MCF 10A (cell line): ENCODE measurements at regions not wholly inside any gene's neighbourhood (a gene's known extent, or its start where the extent isn't known, plus 50 kb on each side); places are given as distances from the start of the nearest gene placed in this dataset.

Experiments used
- BruUV-seq: library from RNA; stranded (reverse); fragments of 400-500 nt; replicated peaks from 2 replicates; lab custom pipeline; 2021; lab: Mats Ljungman, UMichigan
- CTCF ChIA-PET: fragments of 300-600 bp; sonication (Branson Sonifier 250); formaldehyde crosslinking; extraction: SDS; loops from one replicate; lab custom pipeline; 2021; ENCODE audit warnings: antibody characterized with exemption, inconsistent platforms; lab: Yijun Ruan, JAX
- POLR2A ChIA-PET: fragments of 300-600, 350-650 bp; sonication (Branson Sonifier 250); formaldehyde crosslinking; extraction: SDS; loops from one replicate; lab custom pipeline; 2020; ENCODE audit warnings: antibody characterized with exemption, inconsistent platforms; lab: Yijun Ruan, JAX
- DNase-seq: peaks from one replicate; pipeline ENCODE4 v3.0.0-alpha.2; 2018; ENCODE audit not compliant: unreplicated experiment
- H3K27ac Mint-ChIP-seq: one replicate; pipeline ENCODE4 v1.8.0; 2022; ENCODE audit warnings: mild to moderate bottlenecking, low read depth, mixed read lengths; ENCODE audit not compliant: unreplicated experiment
- H3K27me3 Mint-ChIP-seq: one replicate; pipeline ENCODE4 v1.8.0; 2022; ENCODE audit warnings: mixed read lengths; ENCODE audit not compliant: insufficient read depth, unreplicated experiment
- H3K36me3 Mint-ChIP-seq: one replicate; pipeline ENCODE4 v1.8.0; 2022; ENCODE audit warnings: mild to moderate bottlenecking, moderate library complexity, mixed read lengths; ENCODE audit not compliant: insufficient read depth, unreplicated experiment
- H3K4me1 Mint-ChIP-seq: one replicate; pipeline ENCODE4 v1.8.0; 2022; ENCODE audit warnings: mixed read lengths; ENCODE audit not compliant: insufficient read depth, unreplicated experiment
- H3K4me3 Mint-ChIP-seq: one replicate; pipeline ENCODE4 v1.8.0; 2022; ENCODE audit warnings: mild to moderate bottlenecking, moderate library complexity, mixed read lengths; ENCODE audit not compliant: unreplicated experiment
- H3K9me3 Mint-ChIP-seq: one replicate; pipeline ENCODE4 v1.8.0; 2022; ENCODE audit warnings: mixed read lengths; ENCODE audit not compliant: unreplicated experiment
- intact Hi-C: fragments of 100-400 bp; cut with micrococcal nuclease; formaldehyde crosslinking; loops from 2 replicates; pipeline ENCODE4 v1.14.1; 2022
- TF ChIP-seq, protein P1 (sequence below): fragments of 200-600 bp; IDR thresholded peaks from one replicate; pipeline ENCODE4 v1.8.0; 2022; ENCODE audit warnings: antibody characterized with exemption, mild to moderate bottlenecking; ENCODE audit not compliant: unreplicated experiment

DNA sequence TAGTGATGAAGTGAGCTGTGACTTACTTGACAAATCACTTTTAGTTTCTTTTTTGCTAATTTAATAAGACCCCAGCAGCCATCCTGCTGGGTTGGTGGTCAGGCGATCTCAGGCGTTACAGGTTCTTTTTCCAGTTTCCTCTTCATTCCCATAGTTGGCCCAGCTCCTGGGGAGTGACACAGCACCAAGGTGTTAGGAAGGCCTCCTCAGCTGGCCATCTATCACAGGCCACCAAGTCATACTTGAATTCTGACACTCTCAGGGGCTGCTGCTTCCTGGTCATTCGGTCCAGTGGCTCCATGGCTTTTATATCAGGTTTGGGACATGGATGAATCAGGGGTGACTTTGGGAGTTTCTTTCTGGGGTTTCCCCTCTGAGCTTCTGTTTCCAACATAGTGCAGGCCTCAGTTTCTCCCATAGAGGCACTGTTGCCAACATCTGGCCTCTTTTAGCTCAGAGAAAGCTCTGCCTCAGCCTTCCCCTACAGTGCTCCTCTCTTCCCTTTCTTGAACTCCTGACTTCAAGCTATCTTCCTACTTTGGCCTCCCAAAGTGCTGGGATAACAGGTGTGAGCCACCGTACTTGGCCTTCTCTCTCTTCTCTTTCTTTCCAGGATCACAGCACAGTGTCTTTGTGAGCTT lies 211.8 kb downstream of the NR2F2 start:
- H3K9me3 Mint-ChIP-seq, result no peaks in the 10 kb centered on the region
- no peak for DNase-seq
- no TSS peak for BruUV-seq
- no peaks in the 10 kb centered on the region for H3K36me3 Mint-ChIP-seq
- CTCF ChIA-PET, result interaction anchor here (0.6 to 1.0 kb wide), 4 partner anchors 10 to 380 kb away, joined by 3 to 5 read pairs (median 3); no protein-coding TSS in a partner anchor
- POLR2A ChIA-PET, result no interaction called here
- TF ChIP-seq, protein P1, sequence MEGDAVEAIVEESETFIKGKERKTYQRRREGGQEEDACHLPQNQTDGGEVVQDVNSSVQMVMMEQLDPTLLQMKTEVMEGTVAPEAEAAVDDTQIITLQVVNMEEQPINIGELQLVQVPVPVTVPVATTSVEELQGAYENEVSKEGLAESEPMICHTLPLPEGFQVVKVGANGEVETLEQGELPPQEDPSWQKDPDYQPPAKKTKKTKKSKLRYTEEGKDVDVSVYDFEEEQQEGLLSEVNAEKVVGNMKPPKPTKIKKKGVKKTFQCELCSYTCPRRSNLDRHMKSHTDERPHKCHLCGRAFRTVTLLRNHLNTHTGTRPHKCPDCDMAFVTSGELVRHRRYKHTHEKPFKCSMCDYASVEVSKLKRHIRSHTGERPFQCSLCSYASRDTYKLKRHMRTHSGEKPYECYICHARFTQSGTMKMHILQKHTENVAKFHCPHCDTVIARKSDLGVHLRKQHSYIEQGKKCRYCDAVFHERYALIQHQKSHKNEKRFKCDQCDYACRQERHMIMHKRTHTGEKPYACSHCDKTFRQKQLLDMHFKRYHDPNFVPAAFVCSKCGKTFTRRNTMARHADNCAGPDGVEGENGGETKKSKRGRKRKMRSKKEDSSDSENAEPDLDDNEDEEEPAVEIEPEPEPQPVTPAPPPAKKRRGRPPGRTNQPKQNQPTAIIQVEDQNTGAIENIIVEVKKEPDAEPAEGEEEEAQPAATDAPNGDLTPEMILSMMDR, result no peak
- H3K4me1 Mint-ChIP-seq, result no peaks in the 10 kb centered on the region
- H3K4me3 Mint-ChIP-seq, result no peak overlapping the region
- peaks cover 24% of the 10 kb centered on the region for H3K27me3 Mint-ChIP-seq
- no peak overlapping the region for H3K27ac Mint-ChIP-seq
- intact Hi-C loops, result no loop called here

DNA sequence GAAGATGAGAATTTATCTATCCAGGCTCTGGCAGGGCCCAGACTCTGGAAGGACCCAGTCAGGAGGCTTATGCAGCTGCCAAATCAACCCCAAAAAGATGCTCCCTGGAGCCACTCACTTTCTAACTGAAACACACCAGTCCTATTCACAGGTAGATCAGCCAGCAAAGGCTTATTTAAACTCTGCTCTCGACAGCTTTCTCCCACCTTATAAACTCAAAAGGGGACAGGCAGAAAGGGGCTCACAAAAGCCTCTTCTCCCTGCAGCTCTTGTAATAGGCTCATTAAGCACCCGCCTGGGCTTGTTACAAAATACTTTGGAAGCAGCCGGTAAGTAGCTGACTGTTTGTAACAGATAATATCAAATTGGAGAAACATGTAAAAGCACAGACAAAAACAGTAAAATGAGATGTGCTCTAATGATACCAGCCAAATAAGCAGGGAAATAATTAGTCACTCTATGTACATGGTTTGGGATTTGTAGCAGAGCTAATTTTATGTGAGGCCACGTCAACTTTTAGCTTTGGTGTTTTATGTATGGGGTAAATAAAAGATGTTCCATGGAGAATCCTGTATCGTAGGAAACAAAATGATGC lies 213.8 kb downstream of the NR2F2 start:
- Mint-ChIP-seq H3K9me3 (no peaks in the 10 kb centered on the region), H3K27ac (no peak overlapping the region), H3K4me1 (no peaks in the 10 kb centered on the region), H3K36me3 (no peaks in the 10 kb centered on the region), H3K27me3 (peaks cover 14% of the 10 kb centered on the region), H3K4me3 (no peak overlapping the region)
- intact Hi-C loops, result no loop called here
- TF ChIP-seq, protein P1, result no peak
- no peak for DNase-seq
- CTCF ChIA-PET, result no interaction called here
- POLR2A ChIA-PET, result interaction anchor here (0.6 to 0.7 kb wide), 2 partner anchors 15 to 1664 kb away, joined by 3 to 4 read pairs; no protein-coding TSS in a partner anchor
- BruUV-seq, result no TSS peak

DNA sequence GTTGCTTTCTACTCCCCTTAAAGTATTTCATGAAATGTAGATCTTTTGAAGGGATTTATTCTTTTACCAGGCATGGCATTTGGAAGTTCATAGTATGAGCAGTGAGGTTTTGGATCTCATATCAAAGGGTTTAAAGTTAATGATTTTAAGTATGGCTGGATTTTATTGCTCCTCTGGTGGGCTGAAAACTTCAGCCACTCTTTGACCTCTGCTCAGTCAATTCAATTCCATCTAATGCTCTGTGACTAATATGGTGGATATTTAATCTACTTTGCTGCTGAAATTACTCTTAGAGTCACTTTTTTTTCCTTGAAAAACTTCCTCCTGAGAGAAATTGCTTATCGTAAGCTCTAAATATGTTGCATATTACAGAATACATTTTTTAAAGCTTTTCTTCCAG lies 218.6 kb downstream of the NR2F2 start:
- TF ChIP-seq, protein P1, result no peak
- no TSS peak for BruUV-seq
- no peaks in the 10 kb centered on the region for H3K36me3 Mint-ChIP-seq

DNA sequence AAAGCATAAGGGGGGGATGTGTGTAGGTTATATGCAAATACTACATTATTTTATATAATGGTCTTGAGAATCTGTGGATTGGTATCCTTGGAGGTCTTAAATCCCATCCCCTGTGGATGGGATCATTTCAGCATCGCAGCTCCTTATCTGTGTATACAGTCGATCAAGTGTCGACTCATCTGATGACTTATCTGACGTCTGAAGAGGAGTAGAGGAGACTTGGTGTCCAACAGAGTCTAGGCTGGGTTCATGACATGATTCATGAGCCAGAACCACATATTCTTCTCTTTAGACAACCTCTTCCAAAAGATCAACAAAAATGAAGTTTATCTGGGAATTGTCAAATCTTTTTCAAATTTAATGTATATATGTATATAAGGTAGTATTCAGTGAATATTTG lies 220.7 kb downstream of the NR2F2 start:
- H3K27me3 Mint-ChIP-seq, result peaks cover 23% of the 10 kb centered on the region
- H3K4me1 Mint-ChIP-seq, result no peaks in the 10 kb centered on the region
- no peaks in the 10 kb centered on the region for H3K36me3 Mint-ChIP-seq
- TF ChIP-seq, protein P1, result no peak
- peak; percentile 8 for DNase-seq
- no peak overlapping the region for H3K4me3 Mint-ChIP-seq
- no peak overlapping the region for H3K27ac Mint-ChIP-seq
- intact Hi-C loops, result no loop called here
- no TSS peak for BruUV-seq
- POLR2A ChIA-PET, result no interaction called here
- no peaks in the 10 kb centered on the region for H3K9me3 Mint-ChIP-seq
- CTCF ChIA-PET, result no interaction called here

More for the DNA sequence above, 218.6 kb downstream of the NR2F2 start:
- peaks cover 12% of the 10 kb centered on the region for H3K27me3 Mint-ChIP-seq
- CTCF ChIA-PET, result no interaction called here
- H3K9me3 Mint-ChIP-seq, result no peaks in the 10 kb centered on the region
- intact Hi-C loops, result no loop called here
- POLR2A ChIA-PET, result interaction anchor here (0.7 kb wide), 1 partner anchor 167 kb away, joined by 3 read pairs; no protein-coding TSS in a partner anchor
- no peaks in the 10 kb centered on the region for H3K4me1 Mint-ChIP-seq
- H3K4me3 Mint-ChIP-seq, result no peak overlapping the region
- no peak overlapping the region for H3K27ac Mint-ChIP-seq
- no peak for DNase-seq
